ENCODE measurements at regions not wholly inside any gene's neighbourhood (a gene's known extent, or its start where the extent isn't known, plus 50 kb on each side); places are given as distances from the start of the nearest gene placed in this dataset.

GRCh38 chr4:175871774-175872405, 59.8 kb upstream of the GPM6A start:
- no peak for ATAC-seq
- DNase-seq (ENCODE audit: low spot score), result no peak

GRCh38 chr4:175873707-175874106, 61.6 kb upstream of the GPM6A start:
- no peak for DNase-seq (ENCODE audit: low spot score)
- ATAC-seq, result no peak

GRCh38 chr4:175874306-175874705, 62.2 kb upstream of the GPM6A start:
- DNase-seq (ENCODE audit: low spot score) (no peak), ATAC-seq (no peak)

GRCh38 chr4:175875993-175876771, 64.1 kb upstream of the GPM6A start:
- no peak for DNase-seq (ENCODE audit: low spot score)
- no peak for ATAC-seq

- ATAC-seq (no peak), DNase-seq (ENCODE audit: low spot score) (no peak)
Observed at GRCh38 chr4:175882891-175883290, 70.8 kb upstream of the GPM6A start.

- ATAC-seq (no peak), DNase-seq (ENCODE audit: low spot score) (no peak)
Observed at GRCh38 chr4:175884048-175884447, 72.0 kb upstream of the GPM6A start.

GRCh38 chr4:175891231-175891630, 79.2 kb upstream of the GPM6A start:
- DNase-seq (ENCODE audit: low spot score) (no peak), ATAC-seq (no peak)

- DNase-seq (ENCODE audit: low spot score), result no peak
- ATAC-seq, result peak; percentile 99
Observed at GRCh38 chr4:175891851-175892250, 79.8 kb upstream of the GPM6A start.

- no peak for DNase-seq (ENCODE audit: low spot score)
- ATAC-seq, result no peak
Observed at GRCh38 chr4:175905925-175906324, 93.9 kb upstream of the GPM6A start.

- DNase-seq (ENCODE audit: low spot score) (no peak), ATAC-seq (no peak)
Observed at GRCh38 chr4:175906384-175906783, 94.3 kb upstream of the GPM6A start.

GRCh38 chr4:175910700-175911099, 98.6 kb upstream of the GPM6A start:
- ATAC-seq (no peak), DNase-seq (ENCODE audit: low spot score) (no peak)

- ATAC-seq (no peak), DNase-seq (ENCODE audit: low spot score) (no peak)
Observed at GRCh38 chr4:175916626-175917351, 104.7 kb upstream of the GPM6A start.

GRCh38 chr4:175927121-175927520, 115.1 kb upstream of the GPM6A start:
- no peak for ATAC-seq
- no peak for DNase-seq (ENCODE audit: low spot score)

- DNase-seq (ENCODE audit: low spot score) (no peak), ATAC-seq (no peak)
Observed at GRCh38 chr4:175929441-175929840, 117.4 kb upstream of the GPM6A start.

- no peak for DNase-seq (ENCODE audit: low spot score)
Observed at GRCh38 chr4:175929932-175930331, 117.9 kb upstream of the GPM6A start.

GRCh38 chr4:175930471-175930870, 118.4 kb upstream of the GPM6A start:
- no peak for ATAC-seq

More at GRCh38 chr4:175929932-175930331, 117.9 kb upstream of the GPM6A start:
- no peak for ATAC-seq

GRCh38 chr4:175932116-175932515, 120.1 kb upstream of the GPM6A start:
- DNase-seq (ENCODE audit: low spot score) (no peak), ATAC-seq (no peak)

More at GRCh38 chr4:175930471-175930870, 118.4 kb upstream of the GPM6A start:
- DNase-seq (ENCODE audit: low spot score), result no peak

- no peak for ATAC-seq
- no peak for DNase-seq (ENCODE audit: low spot score)
Observed at GRCh38 chr4:175934506-175934905, 122.4 kb upstream of the GPM6A start.

GRCh38 chr4:175935016-175935661, 123.1 kb upstream of the GPM6A start:
- DNase-seq (ENCODE audit: low spot score) (no peak), ATAC-seq (no peak)

- no peak for DNase-seq (ENCODE audit: low spot score)
- ATAC-seq, result no peak
Observed at GRCh38 chr4:175944126-175944910, 121.3 kb upstream of the WDR17 start.
